GM12872 (cell line): ENCODE measurements at regions not wholly inside any gene's neighbourhood (a gene's known extent, or its start where the extent isn't known, plus 50 kb on each side); places are given as distances from the start of the nearest gene placed in this dataset.

Experiments used
- TF ChIP-seq, protein P1 (sequence below): IDR thresholded peaks from 3 replicates; pipeline ENCODE4 v1.5.1; 2011; ENCODE audit warnings: low read depth, mild to moderate bottlenecking, low read length, moderate library complexity; ENCODE audit not compliant: insufficient read depth

DNA sequence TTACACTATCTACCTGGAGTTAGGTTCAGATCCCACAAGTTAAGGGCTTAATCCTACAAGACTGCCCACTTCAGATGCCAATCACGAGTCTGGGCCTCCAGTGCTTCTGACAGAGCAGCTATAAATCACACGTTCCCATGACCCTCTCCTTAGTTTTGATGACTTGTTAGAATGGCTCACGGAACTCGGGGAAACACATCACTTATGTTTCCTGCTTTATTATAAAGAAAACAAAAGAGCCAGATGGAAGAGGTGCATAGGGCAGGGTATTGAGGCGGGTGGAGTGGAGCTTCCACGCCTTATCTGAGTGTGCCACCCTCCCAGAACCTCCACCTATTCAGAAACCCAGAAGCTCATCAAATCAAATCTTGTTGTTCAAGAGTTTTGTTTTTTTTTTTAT is 170.8 kb downstream of the MOBP start:
- TF ChIP-seq, protein P1, sequence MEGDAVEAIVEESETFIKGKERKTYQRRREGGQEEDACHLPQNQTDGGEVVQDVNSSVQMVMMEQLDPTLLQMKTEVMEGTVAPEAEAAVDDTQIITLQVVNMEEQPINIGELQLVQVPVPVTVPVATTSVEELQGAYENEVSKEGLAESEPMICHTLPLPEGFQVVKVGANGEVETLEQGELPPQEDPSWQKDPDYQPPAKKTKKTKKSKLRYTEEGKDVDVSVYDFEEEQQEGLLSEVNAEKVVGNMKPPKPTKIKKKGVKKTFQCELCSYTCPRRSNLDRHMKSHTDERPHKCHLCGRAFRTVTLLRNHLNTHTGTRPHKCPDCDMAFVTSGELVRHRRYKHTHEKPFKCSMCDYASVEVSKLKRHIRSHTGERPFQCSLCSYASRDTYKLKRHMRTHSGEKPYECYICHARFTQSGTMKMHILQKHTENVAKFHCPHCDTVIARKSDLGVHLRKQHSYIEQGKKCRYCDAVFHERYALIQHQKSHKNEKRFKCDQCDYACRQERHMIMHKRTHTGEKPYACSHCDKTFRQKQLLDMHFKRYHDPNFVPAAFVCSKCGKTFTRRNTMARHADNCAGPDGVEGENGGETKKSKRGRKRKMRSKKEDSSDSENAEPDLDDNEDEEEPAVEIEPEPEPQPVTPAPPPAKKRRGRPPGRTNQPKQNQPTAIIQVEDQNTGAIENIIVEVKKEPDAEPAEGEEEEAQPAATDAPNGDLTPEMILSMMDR, result no peak

GRCh38 chr3:39639344-39640236 is 169.8 kb upstream of the MYRIP start:
- TF ChIP-seq, protein P1, result no peak

DNA sequence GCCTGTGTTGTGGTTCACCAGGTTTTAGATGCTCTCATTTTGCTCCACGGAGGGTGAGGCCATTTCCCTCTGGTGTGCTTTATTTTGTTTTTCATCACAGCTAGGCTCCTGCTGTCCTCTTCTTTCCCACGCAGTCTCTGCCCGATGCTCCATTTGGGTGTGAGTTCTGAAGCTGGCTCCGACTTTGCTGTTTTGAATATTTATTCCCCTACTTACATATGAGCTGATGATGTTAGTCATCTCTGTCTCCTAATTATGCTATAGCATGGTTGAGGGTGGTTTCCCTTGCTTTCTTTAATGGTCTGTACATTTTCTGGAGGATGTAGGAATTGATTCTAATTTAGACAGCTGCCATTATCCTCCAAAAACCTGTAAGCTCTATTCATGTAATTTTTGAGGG is 168.1 kb upstream of the MYRIP start:
- TF ChIP-seq, protein P1, result no peak

DNA sequence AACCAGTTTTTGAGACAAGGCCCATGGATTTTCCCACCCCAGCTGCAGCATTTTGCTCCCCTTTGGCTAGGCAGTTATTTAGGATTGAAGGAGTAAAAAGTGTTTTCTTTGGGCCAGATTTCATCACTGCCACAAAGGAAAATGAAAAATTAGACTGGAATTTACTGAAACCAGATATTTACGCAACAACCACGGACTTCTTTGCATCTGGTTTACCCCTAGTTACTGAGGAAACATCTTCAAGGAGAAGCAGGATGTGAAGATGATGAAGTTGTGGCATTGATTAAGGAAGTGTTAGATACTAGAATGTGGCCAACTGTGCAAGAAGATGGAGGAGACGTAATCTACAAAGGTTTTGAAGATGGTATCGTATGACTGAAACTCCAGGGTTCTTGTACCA is 165.2 kb upstream of the MYRIP start:
- TF ChIP-seq, protein P1, result no peak

DNA sequence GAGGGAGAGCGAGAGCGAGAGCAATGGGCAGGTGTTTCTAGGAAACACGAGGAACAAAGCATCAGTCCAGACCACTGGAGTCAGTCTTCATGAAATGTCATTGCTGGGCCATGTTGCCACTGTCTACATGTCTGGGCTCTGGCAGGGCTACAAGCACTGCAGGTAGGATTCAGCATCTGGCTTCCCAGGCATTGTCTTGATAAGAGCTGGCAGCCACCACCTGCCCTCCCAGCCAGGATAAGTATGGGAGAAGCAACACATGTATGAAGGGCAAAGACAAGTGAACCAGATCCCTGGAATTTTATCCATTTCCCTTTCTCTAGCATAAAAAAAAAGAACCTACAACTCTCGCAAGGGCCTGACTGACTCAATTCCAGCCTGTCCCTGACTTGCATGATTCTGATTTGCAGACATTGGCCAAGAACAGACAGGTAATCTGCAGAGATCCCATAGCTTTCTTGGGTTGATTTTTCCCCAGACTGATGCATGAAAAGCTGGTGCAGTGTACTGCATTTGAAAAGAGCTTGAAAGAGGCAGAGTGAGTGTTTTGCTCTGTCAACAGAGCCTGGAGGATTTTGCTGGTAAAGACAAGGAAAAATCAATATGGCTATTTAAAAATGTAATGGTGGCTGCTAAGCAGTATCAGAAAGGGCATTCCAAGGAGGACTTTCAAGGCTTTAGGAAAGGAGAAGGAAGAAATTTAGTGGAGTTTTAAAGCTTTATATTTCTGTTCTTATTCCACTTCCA is 157.2 kb upstream of the MYRIP start:
- TF ChIP-seq, protein P1, result no peak

DNA sequence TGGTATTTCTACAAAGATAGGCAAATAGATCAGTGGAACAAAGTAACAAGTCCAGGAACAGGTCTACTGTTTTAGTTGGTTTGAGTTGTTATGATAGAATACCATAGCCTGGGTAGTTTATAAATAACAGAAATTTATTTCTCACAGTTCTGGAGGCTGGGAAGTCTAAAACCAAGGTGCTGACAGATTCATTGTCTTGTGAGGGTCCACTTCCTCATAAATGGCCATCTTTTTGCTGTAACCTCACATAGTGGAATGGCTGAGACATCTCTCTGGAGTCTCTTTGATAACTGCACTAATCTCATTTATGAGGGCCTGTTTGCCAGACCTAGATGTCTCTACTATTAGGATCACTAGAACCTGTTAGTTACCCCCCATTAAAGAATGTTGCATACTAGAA is 152.3 kb upstream of the MYRIP start:
- TF ChIP-seq, protein P1, result no peak

DNA sequence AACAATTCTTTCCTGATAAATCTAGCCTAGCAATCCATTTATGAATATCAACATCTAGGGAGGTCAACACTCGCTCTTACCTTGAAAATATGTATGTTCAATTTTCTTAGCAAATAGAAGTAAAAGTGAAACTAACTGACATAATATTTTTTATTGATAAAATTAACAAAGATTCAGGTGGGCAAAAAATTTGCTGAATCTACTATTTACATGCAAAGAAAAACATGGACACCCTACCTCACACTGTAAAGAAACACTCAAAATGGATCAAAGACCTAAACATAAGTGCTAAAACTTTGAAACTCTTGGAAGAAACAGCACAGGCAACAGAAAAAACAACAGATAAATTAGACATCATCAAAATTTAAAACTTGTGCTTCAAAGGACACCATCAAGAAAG is 151.6 kb upstream of the MYRIP start:
- TF ChIP-seq, protein P1, result no peak
